SK-N-SH (cell line): ENCODE measurements at regions not wholly inside any gene's neighbourhood (a gene's known extent, or its start where the extent isn't known, plus 50 kb on each side); places are given as distances from the start of the nearest gene placed in this dataset.

Experiments
- CTCF ChIA-PET: fragments of 300-600, 350-600 bp; formaldehyde crosslinking; extraction: SDS; loops from one replicate; lab custom pipeline; 2021; lab: Yijun Ruan, JAX
- POLR2A ChIA-PET: fragments of 350-600 bp; sonication (Branson Sonifier 250); formaldehyde crosslinking; extraction: SDS; loops from one replicate; lab custom pipeline; 2020; ENCODE audit warnings: antibody characterized with exemption, inconsistent platforms; lab: Yijun Ruan, JAX
- DNase-seq: peaks from one replicate; pipeline ENCODE4 v3.0.0; 2012
- H2AFZ ChIP-seq: fragments of 200-600 bp; sonication (generic); 2 replicates; pipeline ENCODE4 v1.8.1; 2016; ENCODE audit warnings: antibody characterized with exemption, mild to moderate bottlenecking, low read depth
- H3F3A ChIP-seq: fragments of 200-600 bp; sonication (generic); replicated peaks from 2 replicates; pipeline ENCODE3; 2016; ENCODE audit warnings: antibody characterized with exemption, mild to moderate bottlenecking; ENCODE audit not compliant: insufficient read depth
- H3K27ac ChIP-seq, 2 experiments: fragments of 200-500 bp in 1 of 2; fragments of 200-600 bp in 1 of 2; sonication (Bioruptor generic) in 1 of 2; sonication (generic), shearing (Covaris generic) in 1 of 2; 2 replicates each; pipeline versions ENCODE4 v1.5.1 to v1.6.1; 2014 to 2016; ENCODE audit warnings: low read depth in 2 of 2, inconsistent platforms in 1 of 2, low read length in 1 of 2, mild to moderate bottlenecking in 1 of 2, mixed read lengths in 1 of 2
- H3K27me3 ChIP-seq: fragments of 200-600 bp; sonication (generic), shearing (Covaris generic); 2 replicates; pipeline ENCODE4 v1.6.1; 2016; ENCODE audit warnings: mixed run types; ENCODE audit not compliant: insufficient read depth
- H3K36me3 ChIP-seq, 2 experiments: fragments of 200-500 bp in 1 of 2; fragments of 200-600 bp in 1 of 2; sonication (Bioruptor generic) in 1 of 2; sonication (generic) in 1 of 2; replicated peaks in 1 of 2; 2 replicates each; pipeline versions ENCODE3 to v1.5.1; 2014 to 2016; ENCODE audit warnings: low read length in 1 of 2, mild to moderate bottlenecking in 1 of 2; ENCODE audit not compliant: insufficient read depth in 2 of 2, control insufficient read depth in 1 of 2
- H3K4me1 ChIP-seq, 2 experiments: fragments of 200-500 bp in 1 of 2; fragments of 200-600 bp in 1 of 2; sonication (Bioruptor generic) in 1 of 2; sonication (generic), shearing (Covaris generic) in 1 of 2; 2 replicates each; pipeline versions ENCODE4 v1.5.1 to v1.6.1; 2014 to 2016; ENCODE audit warnings: low read depth in 1 of 2, low read length in 1 of 2, mixed run types in 1 of 2; ENCODE audit not compliant: insufficient read depth in 2 of 2, control insufficient read depth in 1 of 2
- H3K4me2 ChIP-seq: fragments of 200-600 bp; sonication (generic), shearing (Covaris generic); 2 replicates; pipeline ENCODE4 v1.6.1; 2017; ENCODE audit warnings: mixed run types
- H3K4me3 ChIP-seq, 2 experiments: fragments of 200-500 bp in 1 of 2; fragments of 200-600 bp in 1 of 2; sonication (Bioruptor generic) in 1 of 2; sonication (generic), shearing (Covaris generic) in 1 of 2; 2 replicates each; pipeline versions ENCODE4 v1.5.1 to v1.8.1; 2014 to 2016; ENCODE audit warnings: low read depth in 2 of 2, inconsistent platforms in 1 of 2, low read length in 1 of 2, mild to moderate bottlenecking in 1 of 2, mixed read lengths in 1 of 2, moderate library complexity in 1 of 2
- H3K79me2 ChIP-seq: fragments of 200-600 bp; sonication (generic); 2 replicates; pipeline ENCODE4 v1.8.1; 2017; ENCODE audit warnings: mild to moderate bottlenecking; ENCODE audit not compliant: insufficient read depth
- H3K9ac ChIP-seq: fragments of 200-600 bp; sonication (generic); 2 replicates; pipeline ENCODE4 v1.6.1; 2017; ENCODE audit warnings: mixed run types
- H3K9me2 ChIP-seq: fragments of 200-600 bp; sonication (generic); 2 replicates; pipeline ENCODE4 v1.6.1; 2017; ENCODE audit warnings: mixed run types
- H3K9me3 ChIP-seq: fragments of 200-600 bp; sonication (generic); 2 replicates; pipeline ENCODE4 v1.6.1; 2017; ENCODE audit warnings: mixed run types, mild to moderate bottlenecking, moderate library complexity
- H4K20me1 ChIP-seq: fragments of 200-600 bp; sonication (generic); 2 replicates; pipeline ENCODE4 v1.6.1; 2017; ENCODE audit warnings: mild to moderate bottlenecking, mixed run types; ENCODE audit not compliant: insufficient read depth
- EP300 ChIP-seq, 2 experiments: IDR thresholded peaks; 2 replicates each; pipeline versions ENCODE4 v1.4.0 to v1.6.1; 2012; ENCODE audit warnings: borderline replicate concordance in 1 of 2, low read depth in 1 of 2, low read length in 1 of 2
- FOSL2 ChIP-seq: IDR thresholded peaks from 2 replicates; pipeline ENCODE4 v1.4.0; 2012; ENCODE audit warnings: low read depth, mild to moderate bottlenecking, moderate library complexity, borderline replicate concordance
- GABPA ChIP-seq: IDR thresholded peaks from 2 replicates; pipeline ENCODE4 v1.4.0; 2012; ENCODE audit warnings: low read depth, mild to moderate bottlenecking
- GATA2 ChIP-seq: sonication (generic); formaldehyde crosslinking; IDR thresholded peaks from 2 replicates; pipeline ENCODE4 v1.5.0; 2020; ENCODE audit warnings: mild to moderate bottlenecking, missing genetic modification reagents
- MXI1 ChIP-seq: IDR thresholded peaks from 2 replicates; pipeline ENCODE4 v1.6.1; 2012; ENCODE audit warnings: mild to moderate bottlenecking, low read depth, low read length, improper control_type of control experiment
- NRF1 ChIP-seq: IDR thresholded peaks from 2 replicates; pipeline ENCODE4 v1.6.1; 2012; ENCODE audit warnings: low read depth, mild to moderate bottlenecking, low read length
- SIN3A ChIP-seq: IDR thresholded peaks from 2 replicates; pipeline ENCODE4 v1.6.1; 2012; ENCODE audit warnings: low read depth, mild to moderate bottlenecking, low read length, moderate library complexity, borderline replicate concordance
- TAF1 ChIP-seq: IDR thresholded peaks from 2 replicates; pipeline ENCODE4 v1.6.1; 2012; ENCODE audit warnings: low read depth, mild to moderate bottlenecking, low read length, moderate library complexity, borderline replicate concordance
- TCF12 ChIP-seq: IDR thresholded peaks from 2 replicates; pipeline ENCODE4 v1.4.0; 2012
- YY1 ChIP-seq: IDR thresholded peaks from 2 replicates; pipeline ENCODE4 v1.4.0; 2012; ENCODE audit warnings: low read depth, mild to moderate bottlenecking
- WGBS: methylation state at CpG from one replicate; pipeline ENCODE4 v1.1.6; 2017; ENCODE audit warnings: low lambda C conversion rate; 5-methylcytosine and 5-hydroxymethylcytosine counted together
- TF ChIP-seq, protein P1 (sequence below): IDR thresholded peaks from 2 replicates; pipeline ENCODE4 v1.4.0; 2012; ENCODE audit warnings: low read depth, borderline replicate concordance
- TF ChIP-seq, protein P2 (sequence below): IDR thresholded peaks from 2 replicates; pipeline ENCODE4 v1.4.0; 2012; ENCODE audit warnings: low read depth
- TF ChIP-seq, protein P3 (sequence below): IDR thresholded peaks from 2 replicates; pipeline ENCODE4; 2012
- TF ChIP-seq, protein P4 (sequence below): fragments of 150-350 bp; IDR thresholded peaks from 2 replicates; pipeline ENCODE4 v1.6.1; 2016; ENCODE audit warnings: mild to moderate bottlenecking, low read depth, low read length
- TF ChIP-seq, protein P5 (sequence below): fragments of 200-600 bp; sonication (generic); IDR thresholded peaks from 2 replicates; pipeline ENCODE4 v1.6.1; 2017; ENCODE audit warnings: antibody characterized with exemption, mild to moderate bottlenecking, moderate library complexity

DNA sequence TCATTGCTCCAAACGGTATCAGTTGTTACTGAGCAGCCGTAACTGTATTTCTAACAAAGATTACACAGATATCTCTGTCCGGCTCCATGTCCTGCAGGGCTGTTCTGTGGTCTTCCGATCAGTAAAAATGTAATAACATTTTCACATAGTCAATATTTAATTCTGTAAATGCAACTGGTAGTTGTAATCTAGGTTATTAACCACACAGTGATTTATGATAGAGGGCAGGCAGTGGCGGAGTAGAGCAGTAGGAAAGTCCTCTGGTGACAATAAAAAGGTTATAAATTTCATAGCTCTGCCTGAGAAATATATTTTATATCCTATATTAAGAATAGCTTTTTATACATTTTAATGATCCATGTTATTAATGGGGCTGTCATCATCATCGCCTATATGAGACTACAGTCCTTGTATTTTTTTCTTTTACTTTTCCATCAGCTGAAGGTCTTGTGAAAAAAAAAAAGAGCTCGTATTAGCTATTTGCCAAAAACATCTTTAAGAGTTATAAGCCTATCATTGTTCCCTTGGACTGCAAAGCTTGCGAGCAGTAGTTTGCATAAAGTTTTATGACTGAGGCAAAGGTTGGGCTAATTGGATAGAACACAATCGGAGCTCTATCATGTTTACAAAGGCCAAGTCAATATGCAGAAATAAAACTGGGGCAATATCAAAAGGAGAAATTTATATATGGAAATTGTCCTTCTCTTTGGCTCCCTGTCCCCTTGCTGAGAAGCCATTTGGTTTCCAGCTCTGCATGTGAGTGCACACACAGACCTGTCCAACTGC is 648.0 kb downstream of the IRX1 start (continued):
- TF ChIP-seq TAF1 = no peak

DNA sequence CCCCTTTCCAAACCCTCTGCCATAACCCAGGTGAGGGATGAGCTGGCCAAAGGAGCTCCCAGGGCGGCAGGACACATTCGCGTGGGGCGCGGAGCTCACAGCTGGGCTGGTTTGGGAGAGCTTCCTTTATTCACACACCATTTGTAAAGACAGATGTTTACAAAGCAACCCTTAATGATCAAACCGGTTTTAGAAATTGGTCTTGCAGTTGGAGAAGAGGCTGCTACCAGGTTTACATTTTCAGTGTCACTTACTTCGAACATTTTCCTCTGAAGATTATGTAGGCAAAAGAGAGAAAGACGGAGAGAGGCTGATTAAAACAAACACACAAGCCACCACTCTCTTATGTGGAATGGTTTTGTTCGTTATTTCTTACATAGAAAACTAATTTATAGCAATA is 648.7 kb downstream of the IRX1 start:
- H2AFZ ChIP-seq = no peak overlapping the region
- no peak overlapping the region for H3K9ac ChIP-seq
- H3F3A ChIP-seq = no peaks in the 10 kb centered on the region
- H3K36me3 ChIP-seq = no peaks in the 10 kb centered on the region
- DNase-seq = no peak
- no peaks in the 10 kb centered on the region for H3K79me2 ChIP-seq
- ChIA-PET POLR2A (no interaction called here), CTCF (interaction anchor here (1.1 kb wide), 1 partner anchor 9 kb away, joined by 3 read pairs; no protein-coding TSS in a partner anchor)
- H4K20me1 ChIP-seq = no peaks in the 10 kb centered on the region
- no peaks in the 10 kb centered on the region for H3K9me2 ChIP-seq
- H3K27me3 ChIP-seq = no peaks in the 10 kb centered on the region
- H3K4me2 ChIP-seq = no peak overlapping the region
- 5% methylated on average over 9 of the region's 9 CpGs for WGBS
- no peak for TF ChIP-seq YY1
- TF ChIP-seq, protein P1, sequence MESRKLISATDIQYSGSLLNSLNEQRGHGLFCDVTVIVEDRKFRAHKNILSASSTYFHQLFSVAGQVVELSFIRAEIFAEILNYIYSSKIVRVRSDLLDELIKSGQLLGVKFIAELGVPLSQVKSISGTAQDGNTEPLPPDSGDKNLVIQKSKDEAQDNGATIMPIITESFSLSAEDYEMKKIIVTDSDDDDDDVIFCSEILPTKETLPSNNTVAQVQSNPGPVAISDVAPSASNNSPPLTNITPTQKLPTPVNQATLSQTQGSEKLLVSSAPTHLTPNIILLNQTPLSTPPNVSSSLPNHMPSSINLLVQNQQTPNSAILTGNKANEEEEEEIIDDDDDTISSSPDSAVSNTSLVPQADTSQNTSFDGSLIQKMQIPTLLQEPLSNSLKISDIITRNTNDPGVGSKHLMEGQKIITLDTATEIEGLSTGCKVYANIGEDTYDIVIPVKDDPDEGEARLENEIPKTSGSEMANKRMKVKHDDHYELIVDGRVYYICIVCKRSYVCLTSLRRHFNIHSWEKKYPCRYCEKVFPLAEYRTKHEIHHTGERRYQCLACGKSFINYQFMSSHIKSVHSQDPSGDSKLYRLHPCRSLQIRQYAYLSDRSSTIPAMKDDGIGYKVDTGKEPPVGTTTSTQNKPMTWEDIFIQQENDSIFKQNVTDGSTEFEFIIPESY = no peak
- TF ChIP-seq, protein P2, sequence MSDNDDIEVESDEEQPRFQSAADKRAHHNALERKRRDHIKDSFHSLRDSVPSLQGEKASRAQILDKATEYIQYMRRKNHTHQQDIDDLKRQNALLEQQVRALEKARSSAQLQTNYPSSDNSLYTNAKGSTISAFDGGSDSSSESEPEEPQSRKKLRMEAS = no peak
- no peaks in the 10 kb centered on the region for H3K4me1 ChIP-seq
- no peaks in the 10 kb centered on the region for H3K9me3 ChIP-seq
- H3K4me3 ChIP-seq = no peak overlapping the region
- H3K27ac ChIP-seq = no peak overlapping the region

DNA sequence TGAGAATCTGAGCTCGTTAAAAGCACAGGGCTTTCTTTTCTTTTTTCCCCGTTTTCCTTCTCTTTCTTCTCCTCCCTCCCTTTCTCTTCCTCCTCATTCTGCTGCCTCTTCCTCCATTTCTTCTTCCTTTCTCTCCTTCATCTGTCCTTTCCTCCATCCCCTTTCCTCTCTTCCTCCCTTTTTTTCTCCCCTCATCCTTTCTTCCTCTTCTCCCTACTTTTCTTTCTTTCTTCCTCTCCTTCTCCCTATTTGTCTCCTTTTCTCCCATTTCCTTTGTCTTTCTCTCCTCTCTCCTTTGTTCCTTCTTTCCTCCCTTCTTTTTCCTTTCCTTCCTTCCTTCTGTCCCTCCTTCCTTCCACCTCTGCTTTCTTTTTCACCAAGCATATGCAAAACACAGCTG is 649.4 kb downstream of the IRX1 start:
- Histone ChIP-seq H3K9me3 (no peaks in the 10 kb centered on the region), H3F3A (no peaks in the 10 kb centered on the region), H3K9me2 (no peaks in the 10 kb centered on the region), H3K4me3 (no peak overlapping the region), H3K4me2 (no peak overlapping the region), H2AFZ (no peak overlapping the region)
- CTCF ChIA-PET = no interaction called here
- 1% methylated on average over 2 of the region's 2 CpGs for WGBS
- POLR2A ChIA-PET = no interaction called here
- TF ChIP-seq GATA2 (CRISPR knock-in tag) (no peak), NRF1 (no peak), MXI1 (no peak), FOSL2 (no peak), YY1 (no peak), SIN3A (no peak), GABPA (no peak), EP300 (IDR thresholded peaks at IDR 0.05; ENCODE audit: borderline replicate concordance in 1 of 2, low read depth in 1 of 2, low read length in 1 of 2) (no peak), TCF12 (no peak)
- TF ChIP-seq, protein P3, sequence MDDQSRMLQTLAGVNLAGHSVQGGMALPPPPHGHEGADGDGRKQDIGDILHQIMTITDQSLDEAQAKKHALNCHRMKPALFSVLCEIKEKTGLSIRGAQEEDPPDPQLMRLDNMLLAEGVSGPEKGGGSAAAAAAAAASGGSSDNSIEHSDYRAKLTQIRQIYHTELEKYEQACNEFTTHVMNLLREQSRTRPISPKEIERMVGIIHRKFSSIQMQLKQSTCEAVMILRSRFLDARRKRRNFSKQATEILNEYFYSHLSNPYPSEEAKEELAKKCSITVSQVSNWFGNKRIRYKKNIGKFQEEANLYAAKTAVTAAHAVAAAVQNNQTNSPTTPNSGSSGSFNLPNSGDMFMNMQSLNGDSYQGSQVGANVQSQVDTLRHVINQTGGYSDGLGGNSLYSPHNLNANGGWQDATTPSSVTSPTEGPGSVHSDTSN = no peak
- TF ChIP-seq, protein P4, sequence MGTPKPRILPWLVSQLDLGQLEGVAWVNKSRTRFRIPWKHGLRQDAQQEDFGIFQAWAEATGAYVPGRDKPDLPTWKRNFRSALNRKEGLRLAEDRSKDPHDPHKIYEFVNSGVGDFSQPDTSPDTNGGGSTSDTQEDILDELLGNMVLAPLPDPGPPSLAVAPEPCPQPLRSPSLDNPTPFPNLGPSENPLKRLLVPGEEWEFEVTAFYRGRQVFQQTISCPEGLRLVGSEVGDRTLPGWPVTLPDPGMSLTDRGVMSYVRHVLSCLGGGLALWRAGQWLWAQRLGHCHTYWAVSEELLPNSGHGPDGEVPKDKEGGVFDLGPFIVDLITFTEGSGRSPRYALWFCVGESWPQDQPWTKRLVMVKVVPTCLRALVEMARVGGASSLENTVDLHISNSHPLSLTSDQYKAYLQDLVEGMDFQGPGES = no peak
- TF ChIP-seq, protein P5, sequence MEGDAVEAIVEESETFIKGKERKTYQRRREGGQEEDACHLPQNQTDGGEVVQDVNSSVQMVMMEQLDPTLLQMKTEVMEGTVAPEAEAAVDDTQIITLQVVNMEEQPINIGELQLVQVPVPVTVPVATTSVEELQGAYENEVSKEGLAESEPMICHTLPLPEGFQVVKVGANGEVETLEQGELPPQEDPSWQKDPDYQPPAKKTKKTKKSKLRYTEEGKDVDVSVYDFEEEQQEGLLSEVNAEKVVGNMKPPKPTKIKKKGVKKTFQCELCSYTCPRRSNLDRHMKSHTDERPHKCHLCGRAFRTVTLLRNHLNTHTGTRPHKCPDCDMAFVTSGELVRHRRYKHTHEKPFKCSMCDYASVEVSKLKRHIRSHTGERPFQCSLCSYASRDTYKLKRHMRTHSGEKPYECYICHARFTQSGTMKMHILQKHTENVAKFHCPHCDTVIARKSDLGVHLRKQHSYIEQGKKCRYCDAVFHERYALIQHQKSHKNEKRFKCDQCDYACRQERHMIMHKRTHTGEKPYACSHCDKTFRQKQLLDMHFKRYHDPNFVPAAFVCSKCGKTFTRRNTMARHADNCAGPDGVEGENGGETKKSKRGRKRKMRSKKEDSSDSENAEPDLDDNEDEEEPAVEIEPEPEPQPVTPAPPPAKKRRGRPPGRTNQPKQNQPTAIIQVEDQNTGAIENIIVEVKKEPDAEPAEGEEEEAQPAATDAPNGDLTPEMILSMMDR = no peak
- TF ChIP-seq, all 33 proteins: peak for 0
- Histone ChIP-seq H4K20me1 (no peaks in the 10 kb centered on the region), H3K9ac (no peak overlapping the region), H3K36me3 (no peaks in the 10 kb centered on the region), H3K4me1 (no peaks in the 10 kb centered on the region), H3K79me2 (no peaks in the 10 kb centered on the region), H3K27ac (no peak overlapping the region), H3K27me3 (no peaks in the 10 kb centered on the region)
- DNase-seq = no peak
